A549 (cell line): ENCODE measurements at regions not wholly inside any gene's neighbourhood (a gene's known extent, or its start where the extent isn't known, plus 50 kb on each side); places are given as distances from the start of the nearest gene placed in this dataset.

Source experiments
- CHD4 ChIP-seq: fragments of 200-600 bp; sonication (generic); IDR thresholded peaks from 2 replicates; pipeline ENCODE4 v1.6.1; 2016; ENCODE audit warnings: antibody characterized with exemption, mild to moderate bottlenecking, borderline replicate concordance
- CTCF ChIP-seq: fragments of >200 bp; sonication (Bioruptor Twin); formaldehyde crosslinking; IDR thresholded peaks from 3 replicates; pipeline ENCODE4 v1.5.1; 2016
- MYC ChIP-seq: IDR thresholded peaks from 2 replicates; pipeline ENCODE4 v1.6.1; 2012; ENCODE audit warnings: mild to moderate bottlenecking, inconsistent platforms, low read length, improper control_type of control experiment, borderline replicate concordance
- RAD21 ChIP-seq, 2 experiments: fragments of >200 bp in 1 of 2; sonication (Bioruptor Twin) in 1 of 2; formaldehyde crosslinking in 1 of 2; IDR thresholded peaks in 1 of 2; conservative IDR thresholded peaks in 1 of 2; 2 replicates in 1 of 2; 3 replicates in 1 of 2; pipeline ENCODE4 v1.6.1; 2012 to 2018; ENCODE audit warnings: inconsistent platforms in 1 of 2

GRCh38 chrX:114015966-114016365, 567.9 kb upstream of the HTR2C start:
- TF ChIP-seq CTCF (no peak), CHD4 (no peak), RAD21 (conservative IDR thresholded peaks at IDR 0.05 in 1 of 2, IDR thresholded peaks at IDR 0.05 in 1 of 2) (no peak), MYC (no peak)
